ENCODE measurements at regions not wholly inside any gene's neighbourhood (a gene's known extent, or its start where the extent isn't known, plus 50 kb on each side); places are given as distances from the start of the nearest gene placed in this dataset.

DNA sequence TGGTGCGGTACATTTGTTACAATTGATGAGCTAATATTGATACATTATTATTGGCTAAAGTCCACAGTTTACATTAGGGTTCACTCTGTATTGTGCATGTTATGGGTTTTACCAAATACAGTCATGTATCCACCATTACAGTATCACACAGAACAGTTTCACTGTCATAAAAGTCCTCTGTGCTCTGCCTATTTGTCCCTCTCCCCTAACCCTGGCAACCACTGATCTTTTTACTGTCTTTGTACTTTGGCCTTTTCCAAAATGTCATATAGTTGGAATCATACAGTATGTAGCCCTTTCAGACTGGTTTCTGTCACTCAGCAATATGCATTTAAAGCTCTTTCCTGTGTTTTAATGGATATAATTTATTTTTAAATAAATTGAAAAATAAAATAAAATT, 83.1 kb upstream of the SLC4A7 start:
- H3K9me3 ChIP-seq (ENCODE audit: low read depth), result no peaks in the 10 kb centered on the region

GRCh38 chr3:27565201-27565852, 81.1 kb upstream of the SLC4A7 start:
- H3K4me3 ChIP-seq, result no peak overlapping the region
- H3K27ac ChIP-seq, result no peak overlapping the region
- no peaks in the 10 kb centered on the region for H3K36me3 ChIP-seq
- TF ChIP-seq CTCF (IDR thresholded peaks at IDR 0.05; ENCODE audit: low read depth, low read length), result no peak
- no peaks in the 10 kb centered on the region for H3K9me3 ChIP-seq (ENCODE audit: low read depth)
- DNase-seq (ENCODE audit: low read depth in 1 of 2, low spot score in 1 of 2), result no peak
- H3K4me1 ChIP-seq (ENCODE audit: low read depth), result no peaks in the 10 kb centered on the region
- no peaks in the 10 kb centered on the region for H3K27me3 ChIP-seq

More for the DNA sequence above, 83.1 kb upstream of the SLC4A7 start:
- Histone ChIP-seq H3K27me3 (no peaks in the 10 kb centered on the region), H3K27ac (no peak overlapping the region), H3K36me3 (no peaks in the 10 kb centered on the region), H3K4me1 (ENCODE audit: low read depth) (no peaks in the 10 kb centered on the region), H3K4me3 (no peak overlapping the region)
- no peak for DNase-seq (ENCODE audit: low read depth in 1 of 2, low spot score in 1 of 2)
- no peak for TF ChIP-seq CTCF (IDR thresholded peaks at IDR 0.05; ENCODE audit: low read depth, low read length)

- DNase-seq (ENCODE audit: low read depth in 1 of 2, low spot score in 1 of 2), result no peak
- H3K27me3 ChIP-seq, result no peaks in the 10 kb centered on the region
- no peak overlapping the region for H3K27ac ChIP-seq
- TF ChIP-seq CTCF (IDR thresholded peaks at IDR 0.05; ENCODE audit: low read depth, low read length), result no peak
- no peaks in the 10 kb centered on the region for H3K4me1 ChIP-seq (ENCODE audit: low read depth)
- H3K36me3 ChIP-seq, result no peaks in the 10 kb centered on the region
- no peaks in the 10 kb centered on the region for H3K9me3 ChIP-seq (ENCODE audit: low read depth)
- no peak overlapping the region for H3K4me3 ChIP-seq
Observed at GRCh38 chr3:27561576-27561975, 77.4 kb upstream of the SLC4A7 start.

- H3K27ac ChIP-seq, result no peak overlapping the region
- no peak for DNase-seq (ENCODE audit: low read depth in 1 of 2, low spot score in 1 of 2)
- H3K4me1 ChIP-seq (ENCODE audit: low read depth), result no peaks in the 10 kb centered on the region
- H3K9me3 ChIP-seq (ENCODE audit: low read depth), result no peaks in the 10 kb centered on the region
- TF ChIP-seq CTCF (IDR thresholded peaks at IDR 0.05; ENCODE audit: low read depth, low read length), result no peak
- no peaks in the 10 kb centered on the region for H3K36me3 ChIP-seq
- no peaks in the 10 kb centered on the region for H3K27me3 ChIP-seq
- no peak overlapping the region for H3K4me3 ChIP-seq
Observed at GRCh38 chr3:27560484-27561056, 76.4 kb upstream of the SLC4A7 start.

- no peaks in the 10 kb centered on the region for H3K4me1 ChIP-seq (ENCODE audit: low read depth)
- no peaks in the 10 kb centered on the region for H3K27me3 ChIP-seq
- TF ChIP-seq CTCF (IDR thresholded peaks at IDR 0.05; ENCODE audit: low read depth, low read length), result no peak
- H3K36me3 ChIP-seq, result no peaks in the 10 kb centered on the region
- H3K4me3 ChIP-seq, result no peak overlapping the region
- peak in 1 of 2 donors; percentile 95 for DNase-seq (ENCODE audit: low read depth in 1 of 2, low spot score in 1 of 2)
- H3K9me3 ChIP-seq (ENCODE audit: low read depth), result no peaks in the 10 kb centered on the region
- H3K27ac ChIP-seq, result no peak overlapping the region
Observed at GRCh38 chr3:27559835-27560234, 75.7 kb upstream of the SLC4A7 start.

All from cardiac muscle cell (in vitro differentiated cells and primary cell).